Gastrocnemius medialis (tissue), 4 donors: ENCODE measurements at regions not wholly inside any gene's neighbourhood (a gene's known extent, or its start where the extent isn't known, plus 50 kb on each side); places are given as distances from the start of the nearest gene placed in this dataset.
"Not testable (repeated sequence)": the region's sequence is repeated elsewhere in the genome, so short reads cannot be mapped to it uniquely, and the experiment has no call there.

Experiments
- CTCF ChIP-seq, 5 experiments: fragments of 450-650 bp in 3 of 5; fragments of 200-600 bp in 2 of 5; sonication (generic) in 2 of 5; IDR thresholded peaks in 4 of 5; conservative IDR thresholded peaks in 1 of 5; 1 replicate in 4 of 5; 2 replicates in 1 of 5; pipeline ENCODE4 v1.5.1; 2016 to 2019; ENCODE audit warnings: antibody characterized with exemption in 5 of 5, mild to moderate bottlenecking in 3 of 5, moderate library complexity in 3 of 5
- POLR2A ChIP-seq, 2 donors: fragments of 450-650 bp; IDR thresholded peaks; one replicate each; pipeline ENCODE4 v1.6.1; 2017; ENCODE audit warnings: antibody characterized with exemption in 2 of 2, mild to moderate bottlenecking in 2 of 2, moderate library complexity in 2 of 2

- TF ChIP-seq CTCF (IDR thresholded peaks at IDR 0.05 in 4 of 5, conservative IDR thresholded peaks at IDR 0.05 in 1 of 5); POLR2A (IDR thresholded peaks at IDR 0.05): not testable (repeated sequence)
These were observed 255.2 kb downstream of the CWH43 start for GRCh38 chr4:49241295-49241694.
